Adrenal gland (tissue), 9 donors: ENCODE measurements at regions not wholly inside any gene's neighbourhood (a gene's known extent, or its start where the extent isn't known, plus 50 kb on each side); places are given as distances from the start of the nearest gene placed in this dataset.
A peak's percentile ranks its signal among the peaks of the same experiment; 100 is the strongest.

ENCODE experiments used
- DNase-seq, 7 donors: peaks; one replicate each; pipeline ENCODE4 v3.0.0-alpha.2; 2019 to 2020
- H3K27ac ChIP-seq, 5 donors: fragments of 200-600 bp; sonication (generic) in 4 of 5; 1 replicate in 3 of 5; 2 replicates in 2 of 5; pipeline versions ENCODE4 v1.5.1 to v1.8.0; 2016 to 2020; ENCODE audit warnings: mild to moderate bottlenecking in 1 of 5
- H3K27me3 ChIP-seq: fragments of 200-600 bp; 2 replicates; pipeline ENCODE4 v1.8.0; 2021
- H3K36me3 ChIP-seq, 2 donors: fragments of 200-600 bp; replicated peaks in 1 of 2; 1 replicate in 1 of 2; 2 replicates in 1 of 2; pipeline versions ENCODE4 v1.5.1 to v1.8.0; 2018 to 2022
- H3K4me1 ChIP-seq, 2 donors: fragments of 200-600 bp; replicated peaks in 1 of 2; 1 replicate in 1 of 2; 2 replicates in 1 of 2; pipeline versions ENCODE4 v1.5.1 to v1.8.0; 2018 to 2021
- H3K4me3 ChIP-seq, 4 donors: fragments of 200-600 bp; sonication (generic) in 3 of 4; one replicate each; pipeline ENCODE4 v1.5.1; 2016 to 2018
- H3K9me3 ChIP-seq, 3 donors: fragments of 200-600 bp; sonication (generic) in 1 of 3; replicated peaks in 1 of 3; 1 replicate in 2 of 3; 2 replicates in 1 of 3; pipeline versions ENCODE4 v1.5.1 to v1.8.0; 2016 to 2021
- CTCF ChIP-seq, 6 experiments: fragments of 450-650 bp in 4 of 6; fragments of 200-600 bp in 2 of 6; sonication (generic) in 1 of 6; IDR thresholded peaks; 1 replicate in 5 of 6; 2 replicates in 1 of 6; pipeline versions ENCODE4 v1.5.1 to v1.8.0; 2016 to 2021; ENCODE audit warnings: antibody characterized with exemption in 6 of 6, mild to moderate bottlenecking in 2 of 6, moderate library complexity in 1 of 6
- POLR2A ChIP-seq, 2 donors: fragments of 450-650 bp; IDR thresholded peaks; one replicate each; pipeline ENCODE4 v1.6.1; 2017; ENCODE audit warnings: antibody characterized with exemption in 2 of 2, mild to moderate bottlenecking in 2 of 2, moderate library complexity in 1 of 2
- WGBS, 4 donors: extraction: QIAGEN DNeasy Blood & Tissue Kit in 2 of 4; methylation state at CpG; one replicate each; pipeline versions ENCODE4 v1.1.5 to v1.1.7; 2013 to 2017; 5-methylcytosine and 5-hydroxymethylcytosine counted together
- intact Hi-C, 2 donors: fragments of 100-400 bp; cut with DNase I; formaldehyde crosslinking; loops; one replicate each; pipeline versions ENCODE4 v1.14.1 to v1.15.0; 2022 to 2023
- donor health status: healthy with polysubstance abuse.
- donor health status: Bipolar disorder and iron deficiency.
- donor health status: DM: yes; HTN: yes; CAD: no.
- donor health status: DM: no; HTN: no; CAD: no.
- donor health status: DM: no; HTN: no; CAD: no.

GRCh38 chr10:71081229-71081560, 131.2 kb upstream of the UNC5B start:
- no peak for TF ChIP-seq POLR2A (IDR thresholded peaks at IDR 0.05)
- TF ChIP-seq CTCF (IDR thresholded peaks at IDR 0.05), result no peak
- intact Hi-C loops, result no loop called here
- Histone ChIP-seq H3K36me3 (no peaks in the 10 kb centered on the region), H3K27ac (no peak overlapping the region), H3K9me3 (no peaks in the 10 kb centered on the region), H3K4me1 (no peaks in the 10 kb centered on the region), H3K27me3 (no peaks in the 10 kb centered on the region), H3K4me3 (no peak overlapping the region)
- 59 to 67% (median 62%) methylated on average over 6 of the region's 6 CpGs for whole genome bisulfite sequencing, 4 donors
- peak in 4 of 7 donors; percentile 2 to 11 (median 3) for DNase-seq

GRCh38 chr10:71081912-71082311, 130.5 kb upstream of the UNC5B start:
- Histone ChIP-seq H3K27me3 (no peaks in the 10 kb centered on the region), H3K36me3 (no peaks in the 10 kb centered on the region), H3K27ac (no peak overlapping the region), H3K9me3 (no peaks in the 10 kb centered on the region), H3K4me1 (no peaks in the 10 kb centered on the region), H3K4me3 (no peak overlapping the region)
- TF ChIP-seq POLR2A (IDR thresholded peaks at IDR 0.05) (no peak), CTCF (IDR thresholded peaks at IDR 0.05) (no peak)
- peak in 4 of 7 donors; percentile 10 to 37 (median 13) for DNase-seq
- intact Hi-C loops, result no loop called here
- 76 to 90% (median 89%) methylated on average over 2 of the region's 2 CpGs for WGBS, 4 donors

- H3K4me3 ChIP-seq, result no peak overlapping the region
- H3K4me1 ChIP-seq, result no peaks in the 10 kb centered on the region
- intact Hi-C loops, result no loop called here
- peak in 4 of 7 donors; percentile 5 to 41 (median 8) for DNase-seq
- no peak for TF ChIP-seq CTCF (IDR thresholded peaks at IDR 0.05)
- no peak for TF ChIP-seq POLR2A (IDR thresholded peaks at IDR 0.05)
- 79 to 87% (median 86%) methylated on average over 8 to 10 of the region's 10 CpGs for WGBS, 4 donors
- no peaks in the 10 kb centered on the region for H3K9me3 ChIP-seq
- no peaks in the 10 kb centered on the region for H3K36me3 ChIP-seq
- H3K27me3 ChIP-seq, result no peaks in the 10 kb centered on the region
- H3K27ac ChIP-seq, result no peak overlapping the region
Observed at GRCh38 chr10:71082960-71083715, 129.2 kb upstream of the UNC5B start.

GRCh38 chr10:71083716-71083975, 128.7 kb upstream of the UNC5B start:
- DNase-seq, result peak in 3 of 7 donors; percentile 4 to 31 (median 6)

More at GRCh38 chr10:71083716-71083975, 128.7 kb upstream of the UNC5B start:
- no peaks in the 10 kb centered on the region for H3K4me1 ChIP-seq
- H3K36me3 ChIP-seq, result no peaks in the 10 kb centered on the region
- no peaks in the 10 kb centered on the region for H3K27me3 ChIP-seq
- H3K4me3 ChIP-seq, result no peak overlapping the region
- TF ChIP-seq CTCF (IDR thresholded peaks at IDR 0.05) (no peak), POLR2A (IDR thresholded peaks at IDR 0.05) (no peak)
- H3K27ac ChIP-seq, result no peak overlapping the region
- intact Hi-C loops, result no loop called here
- WGBS, 4 donors, result 77 to 88% (median 80%) methylated on average over 4 to 5 of the region's 5 CpGs
- no peaks in the 10 kb centered on the region for H3K9me3 ChIP-seq
